HG03064 (cell line): ENCODE measurements at regions not wholly inside any gene's neighbourhood (a gene's known extent, or its start where the extent isn't known, plus 50 kb on each side); places are given as distances from the start of the nearest gene placed in this dataset.

Experiments
- ATAC-seq: cut with Tn5 transposase; IDR thresholded peaks from one replicate; pipeline ENCODE4 v1.9.1; 2021; ENCODE audit warnings: low read depth; ENCODE audit not compliant: unreplicated experiment

DNA sequence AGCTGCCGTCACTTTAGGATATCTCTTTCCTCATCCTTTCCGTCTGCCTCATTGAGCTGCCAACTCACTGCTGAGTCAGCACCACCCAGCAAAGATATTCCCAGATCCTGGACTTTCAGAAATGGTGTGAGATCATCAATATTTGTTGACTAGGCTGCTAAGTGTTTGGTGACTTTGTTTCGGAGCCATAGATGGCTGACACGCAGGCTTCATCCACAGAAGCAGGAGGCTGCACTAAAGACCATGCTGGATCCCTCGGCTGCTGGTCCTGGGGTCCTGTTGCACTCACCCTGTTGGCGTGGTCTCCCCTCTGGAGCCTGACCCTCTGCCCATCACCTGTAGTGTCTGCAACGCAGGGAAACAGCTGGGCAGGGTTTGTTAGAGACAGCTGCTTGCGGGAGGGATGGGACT lies 96.5 kb downstream of the ERMARD start:
- no peak for ATAC-seq

GRCh38 chr6:169847141-169847674 lies 95.8 kb downstream of the ERMARD start:
- no peak for ATAC-seq

DNA sequence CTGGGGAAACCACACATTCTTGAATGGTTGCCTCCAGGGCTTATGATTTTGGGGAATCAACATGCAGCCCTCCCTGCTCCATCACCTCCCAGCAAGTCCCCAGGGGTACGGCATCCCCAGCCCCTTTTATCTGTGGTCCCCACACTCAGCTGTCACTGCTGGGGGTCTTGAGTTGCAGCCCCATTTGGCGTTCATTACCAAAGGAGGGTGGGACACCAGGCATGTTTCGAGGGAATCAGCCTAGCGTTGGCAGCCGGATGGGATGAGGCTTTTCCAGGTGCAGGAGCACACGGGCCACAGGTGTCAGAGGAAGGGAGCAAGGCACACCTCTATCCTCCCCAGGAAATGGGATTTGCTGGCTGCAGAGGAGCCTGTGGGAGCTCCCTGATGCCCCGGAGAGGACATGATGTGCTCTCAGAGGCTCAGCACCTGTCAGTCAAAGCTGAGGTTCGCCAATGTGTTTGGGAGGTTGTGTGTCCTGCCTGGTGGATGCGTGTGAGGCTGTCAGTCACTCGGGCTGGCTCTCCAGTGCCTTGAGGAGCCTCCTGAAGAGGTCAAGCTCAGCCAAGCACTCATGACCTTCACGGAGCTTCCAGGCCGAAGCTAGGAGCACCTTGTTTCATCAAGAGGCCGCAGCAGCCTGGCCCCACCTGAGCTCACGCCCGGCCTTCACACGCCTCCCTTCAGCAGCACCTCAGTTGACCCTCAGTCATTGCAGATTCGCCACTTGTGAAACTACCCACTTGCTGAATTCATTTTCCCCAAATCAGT lies 95.0 kb downstream of the ERMARD start:
- no peak for ATAC-seq

DNA sequence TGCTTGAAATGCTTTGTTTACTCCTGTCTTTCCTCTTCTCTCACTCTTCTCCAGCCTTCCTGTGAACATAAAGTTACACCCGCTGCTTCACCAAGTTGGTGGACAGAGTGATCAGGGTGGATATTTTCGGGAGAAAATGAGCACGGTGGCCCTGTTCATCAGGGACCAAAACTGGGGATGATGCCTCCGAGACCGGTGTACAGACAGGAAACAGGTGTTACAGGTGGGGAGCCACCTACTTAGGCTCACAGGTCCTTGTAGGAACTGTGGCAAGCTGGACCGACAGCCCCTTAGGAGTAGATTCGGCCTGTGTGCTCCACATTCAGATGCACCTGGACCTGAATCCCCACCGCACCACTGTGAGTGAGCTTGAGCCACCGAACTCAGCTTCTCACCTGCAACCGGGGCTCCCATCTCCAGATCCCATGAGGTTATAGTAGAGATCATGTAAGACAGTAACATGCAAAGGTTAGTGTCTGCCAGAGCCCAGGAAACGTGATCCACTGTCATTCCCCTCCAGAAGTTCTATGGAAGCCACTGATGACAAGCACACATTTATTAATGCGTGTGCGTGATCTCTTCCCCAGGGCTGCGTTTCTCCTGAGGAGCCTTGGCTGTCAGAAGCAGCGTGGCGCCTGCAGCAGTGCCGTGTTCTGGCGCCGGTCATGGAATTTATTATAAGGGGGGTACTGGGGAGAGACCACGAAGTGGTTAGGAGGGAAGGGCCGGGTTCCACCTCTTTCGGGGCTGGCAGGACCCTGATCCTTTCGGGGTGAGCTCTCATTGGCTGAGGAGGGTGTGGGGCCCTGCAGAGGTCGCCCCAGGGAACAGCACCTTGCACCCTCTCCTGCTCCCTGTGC lies 94.2 kb downstream of the ERMARD start:
- no peak for ATAC-seq

GRCh38 chr6:169844946-169845345 lies 93.5 kb downstream of the ERMARD start:
- no peak for ATAC-seq

GRCh38 chr6:169843991-169844390 lies 92.6 kb downstream of the ERMARD start:
- no peak for ATAC-seq

- ATAC-seq, result no peak
These were observed 91.7 kb downstream of the ERMARD start for GRCh38 chr6:169843110-169843509.

DNA sequence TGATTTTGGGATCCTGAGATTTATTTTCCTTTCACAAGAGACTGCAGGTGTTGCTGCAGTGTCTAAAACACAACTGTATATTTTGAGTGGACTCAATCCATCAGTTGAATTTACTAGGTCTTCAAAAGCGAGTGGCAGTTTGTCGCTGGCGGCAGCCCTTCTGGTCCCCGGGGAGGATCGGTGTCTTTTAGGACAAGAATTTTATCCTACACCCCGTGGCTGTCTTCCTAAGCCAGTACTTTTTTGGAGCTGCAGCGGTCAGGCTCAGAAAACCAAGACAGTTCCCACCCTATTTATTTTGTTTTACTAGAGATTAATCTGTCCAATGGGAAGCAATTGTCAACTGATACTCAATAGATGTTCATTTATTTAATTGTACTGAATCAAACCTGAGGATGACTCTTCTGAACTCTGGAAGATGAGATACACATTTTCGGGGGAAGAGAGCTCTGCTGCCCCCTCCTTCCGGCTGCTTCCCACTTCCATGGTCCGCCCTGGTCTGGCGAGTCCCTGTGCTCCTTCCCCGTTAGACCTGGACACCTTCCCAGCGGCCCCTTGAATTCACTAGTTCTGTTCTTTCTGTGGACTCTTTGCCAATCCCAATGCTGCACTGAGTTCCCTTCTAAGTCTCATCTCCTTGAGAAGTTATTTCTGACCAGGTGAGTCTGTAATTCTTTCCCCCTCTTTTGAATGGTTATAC lies 90.6 kb downstream of the ERMARD start:
- no peak for ATAC-seq

- no peak for ATAC-seq
These were observed 89.8 kb downstream of the ERMARD start for GRCh38 chr6:169841251-169841650.

GRCh38 chr6:169839898-169840631 lies 88.6 kb downstream of the ERMARD start:
- ATAC-seq, result no peak

DNA sequence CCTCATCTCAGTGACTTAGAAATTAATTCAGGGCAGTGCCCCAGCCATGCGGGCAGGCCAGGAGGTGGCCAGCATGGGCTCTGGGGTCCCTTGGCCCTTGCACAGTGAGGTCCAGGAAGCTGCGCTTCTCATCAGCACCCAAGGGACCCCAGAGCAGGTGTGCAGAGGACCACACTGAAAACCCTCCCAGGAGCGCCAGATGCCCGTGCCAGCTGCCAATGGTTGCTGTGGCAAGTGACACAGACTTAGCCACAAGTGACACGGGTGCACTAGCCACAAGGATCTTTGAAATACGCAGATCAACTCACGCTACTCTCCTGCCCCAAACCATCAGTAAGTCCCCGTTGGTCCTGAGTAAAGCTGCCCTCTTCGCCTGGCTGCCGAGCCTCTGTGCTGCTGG lies 88.1 kb downstream of the ERMARD start:
- no peak for ATAC-seq

DNA sequence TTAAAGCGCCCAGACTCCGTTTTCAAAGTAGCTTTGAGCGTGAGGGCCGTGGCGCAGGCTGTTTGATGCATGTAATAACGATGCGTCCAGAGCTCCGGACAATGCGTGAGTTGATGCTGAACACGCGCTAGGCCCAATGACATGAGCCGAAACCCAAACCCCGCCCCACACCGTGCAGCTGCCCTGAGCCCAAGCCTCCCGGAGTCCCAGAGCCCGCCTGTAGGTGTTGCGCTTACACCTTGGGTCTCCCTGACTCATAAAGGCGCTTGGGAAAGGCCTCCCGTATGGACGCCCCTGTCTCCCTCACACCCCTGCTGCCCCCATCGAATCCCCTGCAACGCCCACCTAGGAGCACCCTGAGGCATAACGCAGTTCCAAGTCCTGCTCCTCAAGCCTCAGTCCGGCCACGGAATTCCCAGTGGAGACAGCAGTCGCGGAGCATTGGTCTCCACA lies 87.6 kb downstream of the ERMARD start:
- ATAC-seq, result no peak

DNA sequence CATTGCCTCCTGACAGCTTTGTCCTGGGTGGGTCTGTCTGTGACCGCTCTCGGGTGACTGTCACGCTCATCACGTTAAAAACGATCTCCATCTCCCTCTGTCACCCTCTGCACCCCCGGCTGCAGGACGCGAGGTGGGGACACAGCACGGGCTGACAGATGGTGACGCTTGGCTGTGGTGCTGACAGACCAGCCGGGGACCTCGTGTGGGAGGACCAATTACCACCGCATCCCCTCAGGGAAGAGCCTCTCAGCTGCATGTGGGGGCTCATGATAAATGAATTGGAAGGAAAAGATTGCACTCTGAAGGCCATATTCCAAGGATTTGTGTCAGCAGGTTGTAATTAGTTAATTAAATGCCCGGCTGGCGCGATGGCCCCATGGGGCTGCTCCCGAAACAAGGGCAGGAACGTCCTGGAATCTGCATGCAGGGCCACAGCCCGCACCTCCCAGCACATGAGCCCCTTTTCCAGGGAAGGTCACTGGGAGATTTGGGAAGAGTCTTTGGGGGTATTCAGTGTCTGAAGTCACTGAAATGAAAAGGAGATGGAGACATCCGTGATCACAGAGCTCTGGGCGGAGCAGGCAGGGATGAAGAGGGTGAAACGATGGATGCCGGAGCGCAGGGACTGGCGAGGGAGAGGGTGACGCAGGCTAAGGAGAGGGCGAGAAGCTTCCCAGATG lies 87.1 kb downstream of the ERMARD start:
- ATAC-seq, result no peak

DNA sequence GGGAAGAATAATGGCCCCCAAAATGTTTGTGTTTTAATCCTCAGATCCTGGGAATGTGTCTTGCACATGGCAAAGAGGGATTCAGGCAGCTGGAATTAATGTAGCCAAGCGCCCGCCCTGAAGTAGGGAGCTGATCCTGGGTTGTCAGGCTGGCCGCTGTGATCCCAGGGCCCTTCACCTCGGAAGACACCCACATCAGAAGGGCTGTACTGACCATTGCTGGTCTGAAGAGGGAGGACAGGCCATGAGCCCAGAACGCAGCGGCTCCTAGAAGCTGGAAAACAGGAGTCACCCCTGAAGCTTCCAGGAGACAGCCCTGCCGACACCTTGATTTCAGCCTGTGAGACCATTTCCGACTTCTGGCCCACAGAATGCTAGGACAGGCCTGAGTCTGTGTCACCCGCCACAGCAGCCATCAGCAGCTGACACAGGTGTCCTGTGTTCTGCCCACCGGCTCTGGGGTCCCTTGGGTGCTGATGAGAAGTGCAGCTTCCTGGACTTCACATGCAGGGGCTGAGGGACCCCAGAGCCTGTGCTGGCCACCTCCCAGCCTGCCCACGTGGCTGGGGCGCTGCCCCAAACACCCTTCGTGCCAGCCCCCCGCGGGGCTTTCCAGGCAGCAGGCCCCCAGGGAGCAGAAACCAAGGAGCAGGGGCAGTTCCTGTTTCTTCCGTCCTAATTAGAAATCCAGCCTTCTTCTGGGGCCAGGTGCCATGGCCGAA lies 86.3 kb downstream of the ERMARD start:
- no peak for ATAC-seq

DNA sequence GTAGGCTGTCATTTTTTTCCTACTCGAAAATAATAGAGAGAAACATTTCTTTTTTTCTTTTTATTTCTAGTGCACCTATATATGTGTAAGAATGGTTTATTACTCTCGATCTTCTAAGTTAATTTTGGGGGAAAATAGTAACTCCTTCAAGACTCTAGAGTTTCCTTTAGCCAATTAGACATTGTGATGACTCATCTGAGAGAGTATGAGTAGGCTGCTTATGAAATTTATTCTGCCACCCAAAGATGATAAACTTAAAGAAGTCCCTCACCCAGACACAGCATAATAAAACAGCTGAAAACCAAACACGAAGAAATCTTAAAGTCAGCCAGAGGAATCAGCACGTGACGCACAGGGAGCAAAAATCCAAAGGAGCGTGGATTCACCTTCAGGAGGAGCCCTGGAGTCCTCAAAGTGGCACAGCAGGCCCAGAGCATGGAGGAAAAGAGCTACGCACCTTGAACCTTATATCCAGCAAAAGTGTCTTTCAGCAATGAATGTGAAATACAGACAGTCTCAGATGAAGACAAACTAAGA lies 81.9 kb downstream of the ERMARD start:
- no peak for ATAC-seq

DNA sequence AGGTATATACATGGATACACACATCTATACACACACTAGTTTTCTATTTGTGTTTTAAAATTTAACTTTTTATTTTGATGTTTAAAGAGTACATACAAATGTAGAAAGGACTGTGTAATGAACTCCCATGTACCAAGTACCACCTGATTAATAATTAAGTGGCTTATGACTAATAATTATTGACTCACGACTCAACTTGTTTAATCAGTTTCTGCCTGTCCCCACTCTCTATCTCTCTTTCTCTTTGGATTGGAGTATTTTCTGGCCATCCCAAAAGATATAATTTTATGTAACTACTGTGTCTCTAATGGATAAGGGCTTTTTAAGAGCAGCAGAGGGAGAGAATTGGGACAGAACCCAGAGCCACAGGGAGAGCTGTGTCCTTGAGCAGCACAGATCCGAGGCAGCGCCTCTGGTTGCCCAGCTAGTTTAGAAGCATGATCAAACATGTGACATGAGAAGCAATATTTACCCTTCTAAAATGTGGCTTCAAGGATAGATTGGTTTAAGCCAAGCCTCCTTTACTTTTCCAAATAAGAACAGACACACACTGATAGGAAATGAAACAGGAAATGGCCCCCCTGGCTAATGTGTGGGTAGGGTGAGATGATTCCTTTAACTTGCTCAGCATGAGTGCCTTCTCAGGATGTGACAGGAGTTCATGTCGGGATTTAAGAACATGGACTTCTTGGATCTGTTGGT lies 81.0 kb downstream of the ERMARD start:
- no peak for ATAC-seq

DNA sequence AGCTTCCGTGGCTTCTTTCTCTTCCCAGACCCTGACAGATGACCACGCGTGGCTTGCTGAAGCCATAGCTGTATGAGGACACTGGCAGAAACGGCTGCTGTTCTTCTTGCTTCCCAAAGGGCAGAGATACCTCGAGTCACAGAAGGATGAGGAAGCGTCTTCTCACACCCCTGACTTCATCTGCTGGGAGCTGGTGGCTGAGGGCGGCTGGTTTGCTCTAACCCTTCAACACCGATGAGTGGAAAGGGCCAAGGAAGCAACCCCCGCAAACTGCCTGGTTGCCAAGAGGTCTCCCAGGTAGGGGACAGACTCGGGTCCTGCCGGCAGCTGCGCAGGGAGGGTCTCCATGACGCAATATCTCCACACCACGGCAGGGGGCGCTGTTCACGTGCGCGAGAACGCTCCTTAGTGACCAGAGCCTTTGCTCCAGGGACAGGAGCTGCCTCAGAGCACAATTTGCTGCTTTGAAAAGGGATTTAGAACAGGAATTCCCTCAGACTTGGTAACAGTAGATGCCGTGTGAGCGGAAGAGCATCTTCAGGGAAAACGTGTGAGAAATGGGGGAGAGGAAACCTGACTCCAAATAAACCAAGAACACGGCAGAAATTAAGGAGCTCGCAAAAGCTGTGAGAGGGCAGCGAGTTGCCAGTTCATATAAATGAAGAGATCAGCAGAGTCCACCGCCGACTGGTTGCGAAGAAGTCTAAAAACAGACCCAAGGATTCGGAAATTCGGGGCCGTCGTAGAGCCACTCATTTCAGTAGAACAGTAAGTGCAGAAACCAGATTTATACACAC lies 80.2 kb downstream of the ERMARD start:
- ATAC-seq, result no peak
